Stomach (tissue), 4 donors: ENCODE measurements at regions not wholly inside any gene's neighbourhood (a gene's known extent, or its start where the extent isn't known, plus 50 kb on each side); places are given as distances from the start of the nearest gene placed in this dataset.
"Not testable (repeated sequence)": the region's sequence is repeated elsewhere in the genome, so short reads cannot be mapped to it uniquely, and the experiment has no call there.

ENCODE experiments used
- CTCF ChIP-seq, 7 experiments: fragments of 450-650 bp in 4 of 7; fragments of 200-600 bp in 3 of 7; sonication (generic) in 3 of 7; IDR thresholded peaks; one replicate each; pipeline ENCODE4 v1.5.1; 2016 to 2019; ENCODE audit warnings: antibody characterized with exemption in 7 of 7, control low read depth in 2 of 7, mild to moderate bottlenecking in 1 of 7
- EP300 ChIP-seq: sonication (generic); formaldehyde crosslinking; IDR thresholded peaks from one replicate; pipeline ENCODE4 v1.6.1; 2017; ENCODE audit warnings: antibody characterized with exemption
- POLR2A ChIP-seq, 4 donors: fragments of 450-650 bp; IDR thresholded peaks; one replicate each; pipeline ENCODE4 v1.6.1; 2016; ENCODE audit warnings: antibody characterized with exemption in 4 of 4, control low read depth in 2 of 4, mild to moderate bottlenecking in 1 of 4, moderate library complexity in 1 of 4
- POLR2AphosphoS5 ChIP-seq, 3 donors: sonication (generic); formaldehyde crosslinking; IDR thresholded peaks; one replicate each; pipeline ENCODE4 v1.6.1; 2016; ENCODE audit warnings: antibody characterized with exemption in 3 of 3

GRCh38 chr2:122812214-122812613 is 1056.8 kb downstream of the TSN start:
- TF ChIP-seq CTCF (IDR thresholded peaks at IDR 0.05); POLR2A (IDR thresholded peaks at IDR 0.05); EP300; POLR2AphosphoS5 (IDR thresholded peaks at IDR 0.05): not testable (repeated sequence)
